DND-41 (cell line): ENCODE measurements at regions not wholly inside any gene's neighbourhood (a gene's known extent, or its start where the extent isn't known, plus 50 kb on each side); places are given as distances from the start of the nearest gene placed in this dataset.
A peak's percentile ranks its signal among the peaks of the same experiment; 100 is the strongest.

Experiments
- CTCF ChIP-seq: IDR thresholded peaks from 2 replicates; pipeline ENCODE4 v1.5.1; 2012; ENCODE audit warnings: borderline replicate concordance, low read length, moderate library complexity, mild to moderate bottlenecking; ENCODE audit not compliant: poor library complexity, severe bottlenecking; ENCODE audit errors: extremely low read depth
- EZH2 ChIP-seq: IDR thresholded peaks from 3 replicates; pipeline ENCODE4 v1.6.1; 2012; ENCODE audit warnings: borderline replicate concordance, low read depth, mild to moderate bottlenecking, moderate library complexity, low read length, inconsistent platforms; ENCODE audit not compliant: severe bottlenecking

- TF ChIP-seq CTCF (peak; percentile 43), EZH2 (no peak)
Measured at GRCh38 chr21:17688912-17689874, 76.5 kb upstream of the BTG3 start.
